HUES6 (cell line): ENCODE measurements at regions not wholly inside any gene's neighbourhood (a gene's known extent, or its start where the extent isn't known, plus 50 kb on each side); places are given as distances from the start of the nearest gene placed in this dataset.

Experiments used
- H3K27ac ChIP-seq: 2 replicates; pipeline ENCODE4 v1.7.0; 2013; ENCODE audit warnings: low read depth, mild to moderate bottlenecking, low read length, inconsistent platforms
- H3K27me3 ChIP-seq: 2 replicates; pipeline ENCODE4 v1.6.1; 2013; ENCODE audit warnings: low read length; ENCODE audit not compliant: control insufficient read depth, insufficient read depth
- H3K36me3 ChIP-seq: 2 replicates; pipeline ENCODE4 v1.6.1; 2013; ENCODE audit warnings: low read length; ENCODE audit not compliant: control insufficient read depth, insufficient read depth
- H3K4me1 ChIP-seq: 2 replicates; pipeline ENCODE4 v1.6.1; 2013; ENCODE audit warnings: low read length; ENCODE audit not compliant: control insufficient read depth, insufficient read depth
- H3K4me3 ChIP-seq: 2 replicates; pipeline ENCODE4 v1.5.1; 2013; ENCODE audit warnings: low read depth, low read length
- H3K9ac ChIP-seq: one replicate; pipeline ENCODE4 v1.6.1; 2013; ENCODE audit warnings: mild to moderate bottlenecking, low read length
- H3K9me3 ChIP-seq: 2 replicates; pipeline ENCODE4 v1.6.1; 2013; ENCODE audit warnings: low read depth, low read length; ENCODE audit not compliant: control insufficient read depth, insufficient read depth

DNA sequence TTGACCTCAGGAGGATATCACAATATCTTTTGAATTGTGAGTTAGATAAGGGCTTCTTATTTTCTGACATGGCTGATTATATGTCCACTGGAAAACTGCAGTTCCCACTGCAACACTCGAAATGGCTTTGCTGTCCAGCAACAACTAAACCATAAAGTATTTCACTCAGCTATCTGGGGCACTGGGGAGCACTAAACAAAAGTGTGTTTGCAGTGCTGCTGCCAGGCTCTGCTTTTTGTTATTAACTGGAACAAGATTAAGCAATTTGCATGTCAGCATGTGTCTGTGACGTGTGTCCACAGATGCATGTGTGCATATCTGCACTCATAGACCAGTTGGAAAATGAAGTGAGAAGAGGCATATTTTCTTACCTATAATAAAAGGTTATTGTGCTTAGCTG, 107.8 kb upstream of the CCN2 start:
- Histone ChIP-seq H3K4me3 (no peak overlapping the region), H3K36me3 (no peaks in the 10 kb centered on the region)

DNA sequence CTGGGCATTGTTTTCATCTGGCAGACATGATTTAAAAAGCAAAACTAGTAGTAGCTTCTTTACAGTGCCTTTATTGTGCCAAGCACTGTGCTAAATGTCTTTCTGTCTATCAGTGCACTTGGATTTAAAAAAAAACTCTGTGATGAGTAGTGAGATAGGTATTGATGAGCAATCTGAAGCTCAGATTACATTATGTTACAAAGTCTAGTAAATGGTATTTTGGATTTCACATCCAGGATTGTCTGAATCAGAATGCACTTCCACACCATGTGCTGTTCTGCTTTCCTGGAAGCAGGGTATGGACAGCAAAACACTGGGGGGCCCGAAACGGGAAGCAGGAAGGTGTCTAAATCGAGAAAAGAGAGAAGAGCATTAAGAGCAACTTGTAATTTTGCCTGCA, 103.4 kb upstream of the CCN2 start:
- Histone ChIP-seq H3K27ac (no peak overlapping the region), H3K9me3 (no peaks in the 10 kb centered on the region), H3K4me3 (no peak overlapping the region), H3K9ac (no peak overlapping the region), H3K27me3 (no peaks in the 10 kb centered on the region), H3K4me1 (no peaks in the 10 kb centered on the region), H3K36me3 (no peaks in the 10 kb centered on the region)

More for the DNA sequence above, 107.8 kb upstream of the CCN2 start:
- H3K4me1 ChIP-seq = peaks cover 9% of the 10 kb centered on the region
- no peak overlapping the region for H3K9ac ChIP-seq
- H3K27me3 ChIP-seq = no peaks in the 10 kb centered on the region
- no peak overlapping the region for H3K27ac ChIP-seq
- H3K9me3 ChIP-seq = no peaks in the 10 kb centered on the region

DNA sequence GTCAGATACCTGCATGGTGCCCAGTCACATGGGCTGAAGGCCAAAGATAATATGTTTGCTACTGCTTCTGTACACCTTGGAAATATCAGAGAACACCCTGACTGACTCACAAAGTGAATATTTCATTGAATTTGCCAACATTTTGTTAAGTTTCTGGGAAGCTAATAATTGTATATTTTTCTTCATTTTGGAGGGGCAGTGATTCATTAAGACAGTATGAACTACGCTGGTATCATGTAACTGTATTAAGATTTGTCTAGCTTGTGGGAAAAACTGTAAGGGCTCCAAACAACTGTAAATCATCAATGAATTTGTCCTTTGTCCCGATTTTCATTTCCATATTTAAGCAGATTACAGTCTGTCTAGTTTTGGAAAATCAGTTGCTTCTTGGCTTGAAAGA, 102.3 kb upstream of the CCN2 start:
- H3K27ac ChIP-seq = no peak overlapping the region

DNA sequence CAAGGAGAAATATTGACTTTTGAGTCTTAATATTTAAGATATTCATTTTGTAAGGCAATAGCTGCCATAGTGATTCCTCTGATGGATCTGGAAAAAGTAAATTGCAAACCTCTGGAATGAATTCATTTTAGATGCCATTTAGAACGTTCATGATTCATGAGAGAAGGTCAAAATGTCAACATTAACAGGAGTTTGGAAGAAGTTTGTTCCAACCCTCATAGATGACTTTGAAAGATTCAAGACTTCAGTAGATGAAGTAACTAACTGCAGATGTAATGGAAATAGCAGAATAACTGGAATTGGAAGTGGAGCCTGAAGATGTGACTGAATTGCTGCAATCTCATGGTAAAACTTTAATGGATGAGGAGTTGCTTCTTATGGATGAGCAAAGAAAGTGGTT, 100.9 kb upstream of the CCN2 start:
- no peak overlapping the region for H3K27ac ChIP-seq
- H3K27me3 ChIP-seq = no peaks in the 10 kb centered on the region
- no peak overlapping the region for H3K9ac ChIP-seq

More for the DNA sequence above, 102.3 kb upstream of the CCN2 start:
- Histone ChIP-seq H3K27me3 (no peaks in the 10 kb centered on the region), H3K4me3 (no peak overlapping the region), H3K9me3 (no peaks in the 10 kb centered on the region; the same call in 1 of the 2 replicates), H3K36me3 (no peaks in the 10 kb centered on the region), H3K4me1 (no peaks in the 10 kb centered on the region), H3K9ac (no peak overlapping the region)

DNA sequence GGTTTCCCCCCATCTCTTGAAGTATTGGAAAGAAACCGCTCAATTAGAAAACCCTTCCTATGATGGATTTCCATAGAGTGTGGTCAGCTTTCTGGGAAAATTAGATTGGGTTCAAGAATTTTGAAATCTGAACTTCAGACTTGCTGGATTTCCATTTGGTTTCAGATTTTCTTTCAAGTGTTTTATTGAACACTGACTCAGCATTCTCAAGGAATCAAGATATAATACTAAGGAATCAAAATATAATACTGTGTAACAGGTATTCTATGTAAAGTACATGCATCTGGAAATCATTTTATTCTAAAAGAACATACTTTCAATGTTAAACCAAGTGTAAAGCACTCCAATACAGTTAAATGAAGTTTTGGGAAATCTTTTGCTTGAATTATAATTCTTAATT, 94.7 kb upstream of the CCN2 start:
- no peaks in the 10 kb centered on the region for H3K4me1 ChIP-seq
- no peaks in the 10 kb centered on the region for H3K27me3 ChIP-seq
- H3K9ac ChIP-seq = no peak overlapping the region
- H3K4me3 ChIP-seq = no peak overlapping the region
- peaks cover 4% of the 10 kb centered on the region; the same call in 1 of the 2 replicates for H3K9me3 ChIP-seq
- H3K36me3 ChIP-seq = no peaks in the 10 kb centered on the region
- H3K27ac ChIP-seq = no peak overlapping the region

More for the DNA sequence above, 100.9 kb upstream of the CCN2 start:
- Histone ChIP-seq H3K36me3 (no peaks in the 10 kb centered on the region), H3K4me3 (no peak overlapping the region), H3K4me1 (no peaks in the 10 kb centered on the region), H3K9me3 (peaks cover 4% of the 10 kb centered on the region; the same call in 1 of the 2 replicates)

DNA sequence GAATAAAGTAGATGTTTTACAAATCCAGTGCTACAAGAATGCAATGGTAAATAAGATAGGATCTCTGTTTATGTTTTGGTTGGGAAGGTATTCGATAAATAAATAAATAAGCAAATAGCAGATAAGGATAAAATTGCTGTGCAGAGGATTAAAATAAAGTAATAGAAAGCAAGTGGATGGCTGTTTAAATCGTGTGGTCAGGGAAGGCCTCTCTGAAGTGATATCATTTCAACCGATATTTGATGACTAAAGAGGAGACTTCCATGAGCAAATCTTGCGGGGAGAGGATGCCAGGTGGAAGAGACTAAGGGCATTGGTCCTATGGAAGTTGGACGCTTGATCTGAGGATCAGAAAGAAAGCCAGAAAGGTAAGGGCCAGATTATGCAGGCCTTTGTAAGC, 92.0 kb upstream of the CCN2 start:
- H3K27me3 ChIP-seq = no peaks in the 10 kb centered on the region
- H3K4me3 ChIP-seq = no peak overlapping the region
- no peak overlapping the region for H3K9ac ChIP-seq
- no peak overlapping the region for H3K27ac ChIP-seq
- H3K4me1 ChIP-seq = no peaks in the 10 kb centered on the region
- no peaks in the 10 kb centered on the region for H3K36me3 ChIP-seq
- H3K9me3 ChIP-seq = peaks cover 2% of the 10 kb centered on the region; the same call in 1 of the 2 replicates

DNA sequence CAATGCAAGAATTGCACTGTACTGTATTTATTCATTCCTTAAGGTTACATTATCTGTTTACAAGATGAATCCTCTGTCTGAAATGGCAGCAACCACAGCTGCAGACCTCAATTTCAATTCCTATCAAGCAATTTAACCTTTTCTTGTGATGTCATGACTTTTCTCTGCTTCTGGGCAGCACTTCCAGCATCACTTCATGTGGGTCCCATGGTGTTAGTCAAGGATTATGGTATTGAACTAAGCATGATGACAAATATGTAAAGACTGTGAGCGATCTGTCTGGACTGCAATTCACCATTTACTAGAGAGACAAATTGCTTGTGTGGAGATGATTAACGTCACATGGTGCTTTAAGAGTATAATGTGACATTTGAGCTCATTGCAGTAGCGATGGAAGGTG, 90.5 kb upstream of the CCN2 start:
- H3K4me3 ChIP-seq = no peak overlapping the region
- no peaks in the 10 kb centered on the region for H3K4me1 ChIP-seq
- no peak overlapping the region for H3K9ac ChIP-seq
- no peaks in the 10 kb centered on the region for H3K9me3 ChIP-seq
- H3K36me3 ChIP-seq = no peaks in the 10 kb centered on the region
- H3K27ac ChIP-seq = no peak overlapping the region
- no peaks in the 10 kb centered on the region for H3K27me3 ChIP-seq

DNA sequence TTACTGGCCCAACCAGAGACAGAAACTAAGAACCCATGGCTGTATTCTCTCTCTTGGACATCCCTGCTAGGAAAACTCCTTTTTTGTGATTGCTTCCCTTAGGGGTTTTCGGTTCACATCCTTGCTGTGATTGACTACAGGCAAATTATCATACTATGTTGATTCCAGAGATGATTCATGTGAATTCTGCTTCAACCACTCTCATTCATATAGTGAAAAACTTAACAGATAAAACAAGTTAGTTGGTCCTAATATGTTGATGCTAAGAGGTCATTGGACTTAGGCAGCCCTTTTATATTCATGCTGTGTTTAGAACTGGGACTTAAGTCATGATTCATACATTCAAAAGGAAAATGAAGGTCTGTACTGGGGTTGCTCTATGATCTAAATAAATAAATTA, 76.9 kb upstream of the CCN2 start:
- Histone ChIP-seq H3K27me3 (no peaks in the 10 kb centered on the region), H3K4me3 (no peak overlapping the region), H3K9me3 (no peaks in the 10 kb centered on the region), H3K27ac (no peak overlapping the region), H3K4me1 (peaks cover 11% of the 10 kb centered on the region), H3K36me3 (no peaks in the 10 kb centered on the region), H3K9ac (no peak overlapping the region)

DNA sequence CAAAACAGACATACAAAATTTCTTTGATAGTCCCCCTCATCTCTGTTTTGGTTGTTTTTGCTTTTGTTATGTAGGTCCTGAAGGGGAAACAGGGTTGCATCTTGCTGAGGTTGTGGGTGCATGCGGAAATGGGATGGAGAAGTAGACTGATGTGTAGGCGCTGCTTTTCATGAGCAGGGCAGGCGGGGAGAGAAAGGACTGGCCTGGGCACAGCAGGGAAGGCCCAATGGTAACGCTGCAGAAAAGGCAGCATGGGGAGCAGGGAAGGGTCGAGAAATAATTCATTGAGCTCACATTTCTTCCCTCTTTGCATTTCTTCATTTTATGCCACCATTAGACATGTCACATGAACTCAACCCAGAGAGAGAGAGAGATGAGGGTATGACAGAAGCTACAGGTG, 74.3 kb upstream of the CCN2 start:
- H3K27me3 ChIP-seq = no peaks in the 10 kb centered on the region
- H3K9ac ChIP-seq = no peak overlapping the region

DNA sequence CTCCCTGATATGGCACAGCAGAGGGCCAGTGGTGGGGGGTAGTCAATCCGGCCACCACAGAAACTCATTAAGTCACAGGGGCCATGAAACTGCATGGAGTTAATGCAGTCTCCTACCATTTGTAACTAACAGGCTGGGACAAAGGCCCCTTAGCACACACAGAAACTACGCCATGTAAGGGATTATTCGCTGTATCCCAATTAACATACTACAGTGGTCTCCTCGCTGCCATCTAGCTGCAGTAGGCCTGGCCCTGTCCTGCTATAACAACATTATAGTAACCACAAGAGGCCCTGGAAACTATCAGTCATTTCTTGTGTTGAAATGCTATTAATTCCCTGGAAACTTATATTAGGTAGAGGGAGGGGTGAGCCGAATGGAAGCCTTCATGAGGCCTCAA, 72.3 kb upstream of the CCN2 start:
- H3K9ac ChIP-seq = no peak overlapping the region
- no peaks in the 10 kb centered on the region for H3K27me3 ChIP-seq
- H3K4me1 ChIP-seq = peaks cover 17% of the 10 kb centered on the region
- no peak overlapping the region for H3K27ac ChIP-seq
- H3K9me3 ChIP-seq = no peaks in the 10 kb centered on the region
- H3K36me3 ChIP-seq = no peaks in the 10 kb centered on the region
- H3K4me3 ChIP-seq = no peak overlapping the region

More for the DNA sequence above, 74.3 kb upstream of the CCN2 start:
- no peak overlapping the region for H3K27ac ChIP-seq
- no peaks in the 10 kb centered on the region for H3K9me3 ChIP-seq
- no peaks in the 10 kb centered on the region for H3K36me3 ChIP-seq
- H3K4me1 ChIP-seq = peaks cover 17% of the 10 kb centered on the region
- no peak overlapping the region for H3K4me3 ChIP-seq

DNA sequence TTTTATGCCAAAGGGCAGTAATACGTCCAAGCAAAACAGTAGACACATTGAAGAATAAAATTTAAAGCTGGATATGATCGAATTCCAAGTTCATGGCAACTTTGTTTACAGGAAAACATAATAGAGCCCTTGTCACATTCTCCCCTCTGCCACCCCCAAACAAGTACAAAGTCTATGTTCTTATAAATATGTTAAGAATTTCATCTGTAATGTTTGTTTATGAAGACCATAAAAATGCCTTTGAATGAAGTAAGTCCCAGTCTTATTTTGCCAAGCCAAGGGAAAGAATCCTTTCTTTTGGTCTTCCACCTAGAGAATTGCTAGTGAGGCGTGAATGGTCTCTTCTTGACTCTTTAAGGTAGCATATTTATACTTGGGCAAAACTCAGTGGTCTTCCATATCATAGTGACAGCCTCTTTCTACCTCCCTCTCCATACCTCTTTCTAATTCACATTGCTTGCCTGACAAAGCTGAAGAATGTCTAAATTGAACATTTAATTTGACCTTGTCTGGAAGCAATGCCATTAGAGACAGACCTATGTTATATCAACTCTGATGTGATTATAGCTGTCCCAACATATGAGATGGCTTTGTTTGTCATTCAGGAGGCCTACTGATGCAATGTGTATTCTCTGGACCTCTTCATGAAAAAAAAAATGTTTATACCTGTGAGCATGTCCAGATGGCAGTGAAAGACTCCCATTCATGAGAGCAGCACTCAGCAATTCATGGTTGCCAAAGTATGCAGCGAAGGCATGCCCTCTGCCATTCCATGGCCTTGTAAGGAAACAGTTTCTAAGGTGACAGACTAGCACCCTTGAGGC, 70.6 kb upstream of the CCN2 start:
- Histone ChIP-seq H3K27me3 (no peaks in the 10 kb centered on the region), H3K27ac (no peak overlapping the region), H3K36me3 (no peaks in the 10 kb centered on the region), H3K9me3 (no peaks in the 10 kb centered on the region), H3K4me1 (peaks cover 17% of the 10 kb centered on the region), H3K9ac (no peak overlapping the region), H3K4me3 (no peak overlapping the region)
